HL-60 (cell line): ENCODE measurements at regions not wholly inside any gene's neighbourhood (a gene's known extent, or its start where the extent isn't known, plus 50 kb on each side); places are given as distances from the start of the nearest gene placed in this dataset.
A peak's percentile ranks its signal among the peaks of the same experiment; 100 is the strongest.

ENCODE experiments used
- DNase-seq, 2 experiments: peaks; one replicate each; pipeline ENCODE4 v3.0.0-alpha.2; 2010 to 2020; ENCODE audit warnings: low read depth in 1 of 2, low spot score in 1 of 2
- H3K27ac ChIP-seq: fragments of 250-450 bp; sonication (Bioruptor Pico); replicated peaks from 2 replicates; pipeline ENCODE4 v1.5.1; 2020; ENCODE audit warnings: mild to moderate bottlenecking, moderate library complexity
- H3K27me3 ChIP-seq: fragments of 250-450 bp; sonication (Bioruptor Pico); 2 replicates; pipeline ENCODE4 v1.5.1; 2021; ENCODE audit warnings: mild to moderate bottlenecking, moderate library complexity; ENCODE audit not compliant: insufficient read depth, poor library complexity, severe bottlenecking
- H3K4me3 ChIP-seq: replicated peaks from 2 replicates; pipeline ENCODE4 v1.5.1; 2011; ENCODE audit warnings: mild to moderate bottlenecking, control low read depth, low read length; ENCODE audit not compliant: insufficient read depth
- CTCF ChIP-seq: IDR thresholded peaks from one replicate; pipeline ENCODE4 v1.5.1; 2011; ENCODE audit warnings: low read length, control low read depth, inconsistent platforms; ENCODE audit not compliant: insufficient read depth
- GABPA ChIP-seq: IDR thresholded peaks from 2 replicates; pipeline ENCODE4 v1.6.1; 2012; ENCODE audit warnings: low read depth
- POLR2AphosphoS5 ChIP-seq: IDR thresholded peaks from 2 replicates; pipeline ENCODE4 v1.6.1; 2012; ENCODE audit warnings: low read depth
- REST ChIP-seq: IDR thresholded peaks from 2 replicates; pipeline ENCODE4 v1.6.1; 2012; ENCODE audit warnings: low read depth; ENCODE audit not compliant: insufficient replicate concordance
- SPI1 ChIP-seq: IDR thresholded peaks from 2 replicates; pipeline ENCODE4 v1.6.1; 2012; ENCODE audit warnings: low read depth, mild to moderate bottlenecking, borderline replicate concordance

- Histone ChIP-seq H3K4me3 (no peak overlapping the region), H3K27me3 (no peaks in the 10 kb centered on the region), H3K27ac (0 out of 2 replicates have a peak overlapping the region, but pooled peaks have one; percentile 10)
- no peak for TF ChIP-seq CTCF
- no peak for TF ChIP-seq SPI1
- no peak for TF ChIP-seq GABPA
- TF ChIP-seq POLR2AphosphoS5 = no peak
- no peak for TF ChIP-seq REST
- DNase-seq = peak in 1 of 2 experiments; percentile 35
Observed at GRCh38 chr3:46135475-46135874, 72.6 kb downstream of the CCR1 start.

GRCh38 chr3:46133285-46133684, 74.8 kb downstream of the CCR1 start:
- no peak for DNase-seq
- Histone ChIP-seq H3K27me3 (no peaks in the 10 kb centered on the region), H3K4me3 (no peak overlapping the region), H3K27ac (no peak overlapping the region)
- TF ChIP-seq SPI1 (no peak), CTCF (no peak), POLR2AphosphoS5 (no peak), GABPA (no peak), REST (no peak)

- DNase-seq = no peak
- Histone ChIP-seq H3K4me3 (no peak overlapping the region), H3K27ac (no peak overlapping the region), H3K27me3 (no peaks in the 10 kb centered on the region)
- TF ChIP-seq CTCF (no peak), GABPA (no peak), SPI1 (no peak), REST (no peak), POLR2AphosphoS5 (no peak)
Observed at GRCh38 chr3:46132565-46132964, 75.5 kb downstream of the CCR1 start.
